Caki2 (cell line): ENCODE measurements at regions not wholly inside any gene's neighbourhood (a gene's known extent, or its start where the extent isn't known, plus 50 kb on each side); places are given as distances from the start of the nearest gene placed in this dataset.
"Not testable (repeated sequence)": the region's sequence is repeated elsewhere in the genome, so short reads cannot be mapped to it uniquely, and the experiment has no call there.

Experiments
- DNase-seq: peaks from one replicate; pipeline ENCODE4 v3.0.0-alpha.2; 2015; ENCODE audit warnings: low read depth
- in situ Hi-C: cut with HindIII; loops from 2 replicates; pipeline ENCODE4 v1.10.0; 2016; ENCODE audit warnings: low sequenced_read_pairs, low pct_unique_long_range_greater_than_20kb, mixed read lengths

DNA sequence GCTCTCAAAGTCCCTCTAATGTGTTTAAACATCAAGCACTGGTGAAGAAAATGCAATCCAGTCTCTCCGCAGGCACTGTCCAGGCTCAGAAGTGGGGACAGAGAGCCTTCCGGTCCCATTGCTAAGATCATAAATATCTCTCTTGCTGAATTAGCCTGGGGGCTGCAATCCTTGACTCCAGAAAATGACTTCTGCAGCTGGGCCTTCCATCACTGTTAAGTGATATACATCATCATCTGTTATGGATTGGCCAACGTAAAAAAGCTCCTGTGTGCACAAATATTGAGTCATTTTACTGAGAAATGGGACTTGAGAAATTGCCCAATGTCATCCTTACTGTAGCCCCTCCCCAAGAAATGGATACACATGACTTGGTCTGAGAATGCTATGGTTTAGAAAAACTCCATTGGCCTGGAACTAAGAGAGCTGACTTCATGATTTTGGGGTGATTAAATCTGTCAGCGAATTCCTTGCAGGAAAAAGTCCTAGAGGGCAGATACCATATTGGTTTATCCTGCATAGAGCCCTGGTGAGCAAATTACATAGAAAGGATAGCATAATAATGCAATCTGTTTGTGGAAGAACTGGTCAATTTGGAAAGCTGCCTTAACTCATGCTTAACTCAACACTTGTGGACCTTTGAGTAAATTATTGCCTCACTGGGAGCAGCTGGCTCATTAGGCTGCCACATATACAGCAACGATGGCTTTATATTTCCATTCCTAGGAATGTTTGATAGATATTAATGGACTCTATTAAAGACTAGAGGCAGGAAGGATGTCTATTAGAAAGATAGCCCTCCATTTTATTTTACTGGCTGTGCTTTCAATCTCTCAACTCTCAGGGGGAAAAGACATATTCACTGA lies 346.1 kb downstream of the GBA3 start:
- DNase-seq = peak; percentile 97
- in situ Hi-C loops = no loop called here

DNA sequence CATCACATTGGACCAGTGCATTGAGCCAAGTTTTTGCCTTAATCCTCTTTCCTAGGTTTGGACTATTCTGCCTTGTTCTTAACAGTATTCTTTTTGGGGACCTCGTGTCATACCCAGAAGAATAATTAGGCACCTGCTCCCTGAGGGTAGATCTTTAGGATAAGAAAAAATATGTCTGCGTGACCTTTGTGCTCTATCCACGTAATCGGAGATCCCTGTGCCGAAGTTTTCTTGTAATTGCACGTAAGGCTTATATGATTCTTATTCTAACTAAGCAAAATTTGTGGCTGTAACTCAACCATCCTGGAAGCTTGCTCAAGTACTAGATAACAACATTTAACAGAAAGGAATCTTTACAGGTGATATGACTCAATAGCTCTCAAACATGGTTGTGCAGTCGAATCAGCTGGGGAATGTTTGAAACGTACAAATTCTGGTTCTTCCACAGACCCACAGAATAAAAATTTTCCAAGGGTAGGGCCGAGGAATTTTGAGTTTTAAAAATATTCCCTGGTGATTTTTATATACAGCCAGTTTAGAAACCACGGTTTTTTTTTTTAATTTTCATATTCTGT lies 344.3 kb downstream of the GBA3 start:
- no peak for DNase-seq
- in situ Hi-C loops = no loop called here

DNA sequence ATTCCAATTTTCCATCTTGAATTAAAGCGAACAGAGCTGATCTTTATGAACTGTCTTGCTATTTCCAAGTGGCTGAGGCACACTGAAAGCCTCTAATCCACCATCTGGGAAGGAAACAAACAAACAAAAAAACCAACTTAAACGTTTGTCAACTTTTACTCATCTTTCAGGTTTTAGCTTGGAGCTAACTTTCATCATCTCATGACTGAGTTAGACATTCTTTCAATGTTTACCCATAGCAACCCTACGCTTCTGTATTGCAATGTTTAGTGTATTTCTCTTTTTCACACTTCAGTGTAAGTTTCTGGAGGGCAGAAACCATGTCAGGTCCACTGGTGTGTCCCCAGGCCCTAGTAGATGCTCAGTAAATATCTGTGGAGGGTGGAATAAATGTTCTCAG lies 343.8 kb downstream of the GBA3 start:
- no peak for DNase-seq
- in situ Hi-C loops = no loop called here

DNA sequence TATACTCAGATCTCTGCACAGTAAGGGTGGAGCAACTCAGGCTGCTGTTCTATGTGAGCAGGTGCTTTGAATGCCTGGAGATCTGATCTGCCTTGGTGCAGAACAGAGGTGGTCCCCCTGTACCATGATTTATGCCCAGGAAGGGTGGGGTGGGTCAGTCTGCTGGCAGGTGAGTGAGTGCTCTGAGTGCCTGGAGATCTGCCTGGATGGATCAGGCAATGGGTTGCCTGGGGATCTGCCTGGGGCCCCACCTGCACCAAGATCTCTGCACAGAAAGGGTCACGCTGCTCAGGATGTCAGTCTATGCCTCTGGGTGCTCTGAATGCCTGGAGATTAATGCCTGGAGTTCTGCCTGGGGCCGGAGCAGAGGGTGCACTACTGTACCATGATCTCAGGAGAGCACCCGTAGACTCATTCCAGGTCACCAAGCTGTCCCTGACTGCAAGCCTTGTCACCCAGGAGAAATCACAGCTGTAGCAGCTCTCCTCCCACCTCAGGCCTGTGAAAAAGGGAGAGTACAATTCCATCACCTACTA lies 342.9 kb downstream of the GBA3 start:
- DNase-seq = no peak
- in situ Hi-C loops = no loop called here

DNA sequence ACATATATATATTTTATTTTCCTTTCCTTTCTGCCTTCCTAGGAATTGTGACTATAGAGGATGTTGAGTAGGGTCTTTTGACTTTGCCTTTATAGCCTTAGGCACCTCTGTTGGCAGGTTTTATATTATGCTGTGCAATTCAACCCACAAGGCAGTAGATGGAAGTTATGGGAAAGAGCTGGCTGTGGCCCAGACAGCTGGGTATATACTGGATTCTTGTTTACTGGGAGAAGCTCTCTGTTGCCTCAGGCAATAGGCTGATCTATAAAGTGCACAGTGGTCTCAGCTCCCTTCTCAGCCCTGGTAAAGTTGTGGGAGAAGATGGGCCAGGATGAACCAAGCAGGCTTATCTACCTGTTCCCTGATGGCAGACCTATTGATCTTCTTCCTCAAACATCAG lies 342.0 kb downstream of the GBA3 start:
- no peak for DNase-seq
- in situ Hi-C loops = no loop called here

DNA sequence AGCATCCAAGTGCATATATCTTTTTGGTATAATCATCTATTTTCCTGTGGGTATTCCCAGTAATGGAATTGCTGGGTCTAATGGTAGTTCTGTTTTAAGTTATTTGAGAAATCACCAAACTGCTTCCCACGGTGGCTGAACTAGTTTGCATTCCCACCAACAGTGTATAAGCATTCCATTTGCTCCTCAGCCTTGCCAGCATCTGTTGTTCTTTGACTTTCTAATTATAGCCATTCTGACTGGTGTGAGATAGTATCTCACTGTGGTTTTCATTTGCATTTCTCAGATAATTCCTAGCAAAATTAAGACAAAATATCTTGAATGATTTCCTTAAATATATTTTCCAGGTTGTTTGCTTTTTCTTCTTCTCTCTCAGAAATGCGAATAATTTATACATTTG lies 341.1 kb downstream of the GBA3 start:
- in situ Hi-C loops = no loop called here
- DNase-seq = no peak

DNA sequence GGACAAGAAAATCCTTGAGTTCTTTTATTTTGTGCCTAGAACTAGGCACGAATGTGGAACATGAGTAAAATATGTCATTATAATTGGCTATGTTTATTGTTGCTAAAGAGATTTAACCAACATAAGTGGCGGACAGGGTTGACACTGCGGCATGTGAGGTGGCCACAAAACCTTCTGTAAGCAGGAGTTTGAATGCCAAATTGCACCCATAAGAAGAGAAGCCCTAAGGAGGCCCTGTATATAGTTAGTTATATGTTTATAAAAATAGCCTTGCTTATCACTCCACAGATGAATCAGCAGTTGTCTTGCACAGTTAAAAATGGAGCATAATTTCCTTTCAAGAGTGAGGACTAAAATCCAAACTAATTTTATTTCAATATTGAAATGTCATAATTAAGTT lies 336.1 kb downstream of the GBA3 start:
- in situ Hi-C loops = no loop called here

DNA sequence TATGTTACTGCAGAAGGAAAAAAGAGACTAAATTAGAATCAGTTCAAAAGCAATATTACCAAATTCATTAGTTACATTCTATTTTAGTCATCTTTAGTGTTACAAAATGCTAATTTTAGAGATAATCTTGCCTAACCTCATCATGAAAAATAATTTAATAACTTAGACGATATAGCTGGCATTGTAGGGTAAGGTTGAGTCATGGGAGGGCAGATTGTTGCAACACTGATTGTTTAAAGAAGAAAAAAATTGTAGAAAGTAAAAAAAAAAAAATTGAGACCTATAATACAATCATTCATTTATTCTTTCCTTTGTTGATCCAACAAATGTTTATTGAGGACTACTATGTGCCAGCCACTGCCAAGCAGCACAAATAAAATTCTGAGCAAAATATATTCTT lies 330.9 kb downstream of the GBA3 start:
- in situ Hi-C loops = no loop called here
- DNase-seq = no peak

More for the DNA sequence above, 336.1 kb downstream of the GBA3 start:
- DNase-seq = no peak

DNA sequence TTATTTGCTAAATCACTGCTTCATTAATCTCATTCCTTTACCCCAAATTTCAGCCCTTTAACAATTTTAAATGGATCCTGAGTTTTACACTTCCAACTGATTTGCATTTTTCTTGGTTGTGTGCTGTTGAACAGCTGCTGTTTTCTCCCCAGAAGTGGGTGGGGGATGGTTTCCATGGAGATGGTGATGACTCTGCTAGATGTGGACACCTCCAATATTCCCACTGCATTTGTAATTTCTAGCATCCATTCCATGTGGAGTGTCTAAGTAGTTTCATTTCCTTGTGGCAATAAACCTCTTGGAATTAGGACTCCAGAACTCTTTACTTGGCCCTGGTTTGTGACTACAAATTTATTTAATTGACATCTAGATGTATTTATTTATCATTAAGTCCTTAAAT lies 330.4 kb downstream of the GBA3 start:
- in situ Hi-C loops = no loop called here
- no peak for DNase-seq

DNA sequence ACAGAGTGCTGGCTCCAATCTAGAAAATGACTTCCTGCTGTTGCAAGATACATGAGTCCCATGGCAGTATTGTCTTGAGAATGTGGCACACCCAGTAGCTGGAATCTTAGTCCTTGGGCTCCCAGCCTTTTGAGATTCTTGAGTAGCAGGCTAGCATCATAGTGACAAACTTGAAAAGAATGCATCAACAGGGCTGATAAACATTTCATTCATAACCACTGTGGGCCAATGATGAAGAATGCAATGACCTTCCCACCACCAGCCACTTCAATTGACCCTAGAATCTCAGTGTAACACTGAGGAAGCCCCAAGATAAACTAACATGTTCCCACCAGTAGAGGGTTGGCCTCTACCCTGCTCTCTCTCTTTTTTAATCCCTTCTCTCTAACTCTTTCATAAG lies 329.3 kb downstream of the GBA3 start:
- in situ Hi-C loops = no loop called here
- DNase-seq = peak; percentile 92

DNA sequence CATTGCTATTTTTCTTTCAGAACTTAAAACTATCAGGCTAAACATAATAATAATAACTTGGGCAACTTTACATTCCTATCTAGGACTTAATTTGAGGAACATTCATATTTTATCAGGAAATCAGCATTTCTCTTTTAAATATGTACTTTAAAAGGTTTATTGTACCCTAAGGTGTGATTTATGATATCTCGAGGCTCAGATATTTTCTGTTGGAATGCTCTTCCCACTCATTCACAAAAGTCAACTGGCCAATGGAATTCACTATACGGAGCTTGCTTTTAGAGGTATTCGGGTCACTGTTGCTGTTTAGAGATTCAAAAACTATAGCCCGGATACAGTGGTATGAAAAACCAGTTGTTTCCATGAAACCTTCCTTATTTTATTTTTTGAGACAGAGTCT lies 328.3 kb downstream of the GBA3 start:
- in situ Hi-C loops = no loop called here
- no peak for DNase-seq

DNA sequence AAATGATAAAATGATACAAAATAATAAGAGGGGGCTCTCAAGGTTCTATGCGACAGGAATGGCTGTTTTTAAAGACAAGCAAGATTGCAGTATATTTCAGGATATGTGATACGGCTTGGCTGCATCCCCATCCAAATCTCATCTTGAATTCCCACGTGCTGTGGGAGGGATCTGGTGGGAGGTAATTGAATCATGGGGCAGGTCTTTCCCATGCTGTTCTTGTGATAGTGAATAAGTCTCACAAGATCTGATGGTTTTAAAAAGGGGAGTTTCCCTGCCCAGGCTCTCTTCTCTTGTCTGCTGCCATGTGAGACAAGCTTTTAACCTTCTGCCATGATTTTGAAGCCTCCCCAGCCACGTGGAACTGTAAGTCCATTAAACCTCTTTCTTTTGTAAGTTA lies 327.7 kb downstream of the GBA3 start:
- in situ Hi-C loops = not testable (repeated sequence)

DNA sequence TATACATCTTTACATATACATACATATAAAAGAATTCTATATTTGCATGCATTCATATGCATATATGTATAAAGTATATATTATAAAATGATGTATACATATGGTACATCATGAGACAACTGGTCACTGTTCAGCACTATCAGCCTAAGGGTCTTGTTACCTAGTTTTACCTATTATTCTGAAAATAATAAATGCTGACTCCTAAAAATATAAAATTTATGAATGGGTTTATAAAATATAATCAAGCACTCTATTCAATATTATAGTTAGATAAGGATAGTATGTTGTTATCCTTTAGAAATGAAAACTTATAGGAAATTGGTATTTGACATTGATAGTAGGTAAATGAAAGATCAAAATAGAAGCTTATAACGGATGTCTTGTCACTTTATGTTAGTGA lies 324.2 kb downstream of the GBA3 start:
- in situ Hi-C loops = no loop called here
- DNase-seq = no peak

More for the DNA sequence above, 327.7 kb downstream of the GBA3 start:
- DNase-seq = not testable (repeated sequence)

DNA sequence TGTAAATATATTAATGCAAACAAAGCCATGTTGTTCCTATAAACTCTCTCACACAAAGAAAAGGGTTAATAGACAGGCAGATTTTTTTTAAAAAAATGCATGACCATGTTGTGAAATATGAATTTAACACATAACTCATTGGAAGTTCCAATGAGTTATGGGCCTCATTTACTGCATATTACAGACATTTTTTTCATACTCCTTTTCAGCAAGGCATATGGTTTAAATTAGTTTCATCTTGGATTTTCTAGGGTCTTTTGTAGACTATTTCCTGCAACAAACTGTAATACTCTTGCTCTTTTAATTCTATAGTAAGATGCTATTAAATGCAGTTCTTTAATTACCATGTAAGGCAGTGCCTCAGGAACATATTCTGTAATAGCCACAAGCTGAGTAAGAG lies 323.1 kb downstream of the GBA3 start:
- no peak for DNase-seq
- in situ Hi-C loops = no loop called here

DNA sequence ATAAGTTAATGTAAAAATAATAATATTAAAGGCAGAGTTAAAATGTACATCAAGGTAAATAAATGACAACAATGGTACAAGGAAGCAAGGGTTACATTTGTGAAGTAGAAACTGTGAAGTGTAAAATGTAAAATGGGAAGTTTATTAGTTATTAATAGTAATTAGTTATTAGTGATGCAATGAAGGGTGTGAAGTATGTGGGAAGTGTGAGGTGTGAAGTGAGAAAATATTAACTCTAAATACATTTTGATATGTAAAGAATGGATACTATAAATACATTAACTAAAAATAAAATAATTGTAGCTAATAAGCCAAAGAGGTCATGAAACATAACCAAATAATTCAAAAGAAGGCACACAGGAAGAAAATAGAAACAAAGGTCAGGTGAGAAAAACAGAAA lies 316.4 kb downstream of the GBA3 start:
- in situ Hi-C loops = no loop called here
- no peak for DNase-seq

DNA sequence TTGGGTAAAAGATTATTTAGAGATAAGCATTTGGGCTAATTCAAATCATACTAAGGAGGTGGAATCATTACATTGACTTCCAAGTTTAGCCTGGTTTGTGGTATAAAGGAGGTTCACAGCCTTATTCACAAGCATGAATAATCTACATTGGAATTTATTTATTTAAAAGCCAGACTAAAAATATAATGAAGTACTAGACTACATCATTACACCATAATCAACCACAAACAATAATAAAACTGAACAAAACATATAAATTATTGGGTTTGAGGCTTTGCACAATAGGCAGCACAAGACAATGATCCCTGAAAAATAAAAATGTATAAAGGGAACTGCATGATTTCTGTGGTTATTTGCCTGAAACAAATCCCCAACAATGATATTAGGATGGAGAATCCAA lies 314.0 kb downstream of the GBA3 start:
- DNase-seq = no peak
- in situ Hi-C loops = no loop called here

DNA sequence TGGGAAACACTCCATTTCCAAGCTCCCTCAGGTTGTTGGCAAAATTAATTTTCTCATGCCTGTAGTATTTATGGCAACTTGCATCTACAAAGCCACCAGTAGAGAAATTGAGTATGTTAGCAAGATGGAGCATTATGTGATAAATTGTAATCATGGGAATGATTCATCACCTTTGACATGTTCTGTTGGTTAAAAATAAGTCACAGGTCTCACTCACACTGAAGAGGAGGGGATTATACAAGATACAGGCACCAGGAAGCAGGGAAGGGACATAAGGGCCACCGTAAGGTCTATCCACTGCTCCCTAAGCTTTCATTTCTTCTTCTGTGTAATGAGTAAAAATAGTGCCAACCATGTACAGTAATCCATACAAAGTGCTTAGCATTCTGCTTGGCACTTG lies 313.0 kb downstream of the GBA3 start:
- in situ Hi-C loops = no loop called here
- DNase-seq = no peak

DNA sequence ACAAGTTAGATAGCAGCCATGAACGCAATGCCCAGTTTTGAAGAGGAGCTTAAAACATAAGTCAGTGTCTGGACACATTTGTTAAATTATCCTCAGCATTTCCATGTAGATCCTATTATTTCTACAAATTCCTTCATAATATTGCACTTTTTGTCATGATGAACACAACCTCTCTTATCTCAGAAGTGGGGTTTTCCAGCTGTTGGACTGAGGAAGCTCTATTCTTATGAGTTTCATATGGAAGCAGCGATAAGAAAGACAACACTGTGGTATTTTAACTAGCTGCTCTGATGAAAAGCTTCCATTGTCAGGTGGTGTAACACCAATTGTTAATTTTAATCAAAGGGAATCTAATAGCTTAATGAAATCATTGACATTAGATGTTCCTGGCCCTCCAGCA lies 308.7 kb downstream of the GBA3 start:
- DNase-seq = no peak

DNA sequence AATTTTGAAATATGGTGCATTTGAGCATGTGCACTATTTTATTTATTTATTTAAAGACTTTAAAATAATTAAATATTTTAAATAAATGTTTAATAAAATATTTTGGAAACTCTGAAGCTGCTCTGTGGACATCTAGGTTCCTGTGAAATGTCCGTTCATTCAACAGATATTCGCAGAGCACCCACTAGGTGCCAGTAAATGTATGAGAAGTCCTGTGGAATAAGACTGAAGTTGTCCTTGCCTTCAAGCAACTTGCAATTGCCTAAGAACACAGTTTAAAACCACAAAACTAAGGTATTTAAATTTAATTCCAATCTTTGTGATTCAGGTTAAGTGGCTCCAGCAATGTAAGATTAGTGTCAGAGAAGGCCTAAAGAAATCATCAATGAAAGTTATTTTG lies 306.7 kb downstream of the GBA3 start:
- in situ Hi-C loops = no loop called here
- no peak for DNase-seq

More for the DNA sequence above, 308.7 kb downstream of the GBA3 start:
- in situ Hi-C loops = no loop called here
